Activated B cell treated with CpG ODN at 0.5 μM for 24 hours (primary cell): ENCODE measurements at regions not wholly inside any gene's neighbourhood (a gene's known extent, or its start where the extent isn't known, plus 50 kb on each side); places are given as distances from the start of the nearest gene placed in this dataset.

Experiments
- ATAC-seq: fragments of 200-7000 bp; cut with Tn5 transposase; one replicate; pipeline ENCODE4 v1.10.0; 2021; ENCODE audit warnings: low read depth, mild to moderate bottlenecking, moderate library complexity
- CTCF ChIA-PET: fragments of 350-600 bp; sonication (Branson Sonifier 250); formaldehyde crosslinking; loops from one replicate; lab custom pipeline; 2021; ENCODE audit warnings: antibody characterized with exemption; lab: Charles Lee
- POLR2A ChIA-PET: fragments of 350-600 bp; sonication (Branson Sonifier 250); formaldehyde crosslinking; loops from one replicate; lab custom pipeline; 2021; ENCODE audit warnings: antibody characterized with exemption; lab: Charles Lee
- DNase-seq: peaks from one replicate; pipeline ENCODE4 v3.0.0; 2022
- H3K27ac Mint-ChIP-seq: one replicate; pipeline ENCODE4 v1.8.0; 2020; ENCODE audit warnings: mixed read lengths
- H3K27me3 Mint-ChIP-seq: one replicate; pipeline ENCODE4 v1.8.0; 2021; ENCODE audit warnings: mixed read lengths
- H3K36me3 Mint-ChIP-seq: one replicate; pipeline ENCODE4 v1.8.0; 2021; ENCODE audit warnings: low read depth, mixed read lengths
- H3K4me1 Mint-ChIP-seq: one replicate; pipeline ENCODE4 v1.8.0; 2021; ENCODE audit warnings: mixed read lengths
- H3K4me3 Mint-ChIP-seq: one replicate; pipeline ENCODE4 v1.8.0; 2020; ENCODE audit warnings: mild to moderate bottlenecking, mixed read lengths
- H3K9me3 Mint-ChIP-seq: one replicate; pipeline ENCODE4 v1.8.0; 2020; ENCODE audit warnings: mixed read lengths
- CTCF ChIP-seq: fragments of 200-600 bp; IDR thresholded peaks from one replicate; pipeline ENCODE4 v1.8.0; 2022; ENCODE audit warnings: antibody characterized with exemption, mild to moderate bottlenecking
- intact Hi-C: fragments of 100-400 bp; cut with micrococcal nuclease; formaldehyde crosslinking; loops from one replicate; pipeline ENCODE4 v1.15.1; 2024

- Mint-ChIP-seq H3K27me3 (no peaks in the 10 kb centered on the region), H3K4me3 (no peak overlapping the region), H3K4me1 (no peaks in the 10 kb centered on the region), H3K9me3 (no peaks in the 10 kb centered on the region), H3K36me3 (no peaks in the 10 kb centered on the region), H3K27ac (no peak overlapping the region)
- ChIA-PET CTCF (no interaction called here), POLR2A (no interaction called here)
- intact Hi-C loops: no loop called here
- DNase-seq: no peak
- ATAC-seq: no peak
- TF ChIP-seq CTCF: no peak
Measured at GRCh38 chr13:66222127-66222526, 1008.0 kb downstream of the PCDH9 start.

- intact Hi-C loops: loop anchor here (10.0 kb wide), 1 partner anchor 465 kb away; no protein-coding TSS in a partner anchor
- Mint-ChIP-seq H3K27me3 (no peaks in the 10 kb centered on the region), H3K9me3 (no peaks in the 10 kb centered on the region), H3K36me3 (no peaks in the 10 kb centered on the region), H3K4me1 (no peaks in the 10 kb centered on the region), H3K27ac (no peak overlapping the region), H3K4me3 (no peak overlapping the region)
- no peak for TF ChIP-seq CTCF
- ChIA-PET POLR2A (no interaction called here), CTCF (no interaction called here)
- no peak for DNase-seq
- ATAC-seq: no peak
Measured at GRCh38 chr13:66219506-66219905, 1010.6 kb downstream of the PCDH9 start.

GRCh38 chr13:66218583-66218982, 1011.6 kb downstream of the PCDH9 start:
- Mint-ChIP-seq H3K9me3 (no peaks in the 10 kb centered on the region), H3K4me3 (no peak overlapping the region), H3K27ac (no peak overlapping the region), H3K27me3 (no peaks in the 10 kb centered on the region), H3K36me3 (no peaks in the 10 kb centered on the region), H3K4me1 (no peaks in the 10 kb centered on the region)
- ChIA-PET CTCF (no interaction called here), POLR2A (no interaction called here)
- intact Hi-C loops: loop anchor here (10.0 kb wide), 1 partner anchor 466 kb away; no protein-coding TSS in a partner anchor
- ATAC-seq (no peak), DNase-seq (no peak)
- TF ChIP-seq CTCF: no peak

- TF ChIP-seq CTCF: no peak
- CTCF ChIA-PET: no interaction called here
- H3K27ac Mint-ChIP-seq: no peak overlapping the region
- no peak overlapping the region for H3K4me3 Mint-ChIP-seq
- no peak for DNase-seq
- no peaks in the 10 kb centered on the region for H3K9me3 Mint-ChIP-seq
- no peaks in the 10 kb centered on the region for H3K36me3 Mint-ChIP-seq
- ATAC-seq: no peak
- H3K27me3 Mint-ChIP-seq: no peaks in the 10 kb centered on the region
- intact Hi-C loops: loop anchor here (10.0 kb wide), 1 partner anchor 468 kb away; no protein-coding TSS in a partner anchor
- H3K4me1 Mint-ChIP-seq: no peaks in the 10 kb centered on the region
- POLR2A ChIA-PET: no interaction called here
Measured at GRCh38 chr13:66216728-66217127, 1013.4 kb downstream of the PCDH9 start.

- Mint-ChIP-seq H3K36me3 (no peaks in the 10 kb centered on the region), H3K4me1 (no peaks in the 10 kb centered on the region), H3K27ac (no peak overlapping the region), H3K4me3 (no peak overlapping the region), H3K27me3 (no peaks in the 10 kb centered on the region), H3K9me3 (no peaks in the 10 kb centered on the region)
- no peak for ATAC-seq
- POLR2A ChIA-PET: no interaction called here
- CTCF ChIA-PET: no interaction called here
- intact Hi-C loops: loop anchor here (10.0 kb wide), 1 partner anchor 470 kb away; no protein-coding TSS in a partner anchor
- no peak for TF ChIP-seq CTCF
- DNase-seq: no peak
Measured at GRCh38 chr13:66214467-66214866, 1015.7 kb downstream of the PCDH9 start.
